ENCODE measurements at regions not wholly inside any gene's neighbourhood (a gene's known extent, or its start where the extent isn't known, plus 50 kb on each side); places are given as distances from the start of the nearest gene placed in this dataset.

DNA sequence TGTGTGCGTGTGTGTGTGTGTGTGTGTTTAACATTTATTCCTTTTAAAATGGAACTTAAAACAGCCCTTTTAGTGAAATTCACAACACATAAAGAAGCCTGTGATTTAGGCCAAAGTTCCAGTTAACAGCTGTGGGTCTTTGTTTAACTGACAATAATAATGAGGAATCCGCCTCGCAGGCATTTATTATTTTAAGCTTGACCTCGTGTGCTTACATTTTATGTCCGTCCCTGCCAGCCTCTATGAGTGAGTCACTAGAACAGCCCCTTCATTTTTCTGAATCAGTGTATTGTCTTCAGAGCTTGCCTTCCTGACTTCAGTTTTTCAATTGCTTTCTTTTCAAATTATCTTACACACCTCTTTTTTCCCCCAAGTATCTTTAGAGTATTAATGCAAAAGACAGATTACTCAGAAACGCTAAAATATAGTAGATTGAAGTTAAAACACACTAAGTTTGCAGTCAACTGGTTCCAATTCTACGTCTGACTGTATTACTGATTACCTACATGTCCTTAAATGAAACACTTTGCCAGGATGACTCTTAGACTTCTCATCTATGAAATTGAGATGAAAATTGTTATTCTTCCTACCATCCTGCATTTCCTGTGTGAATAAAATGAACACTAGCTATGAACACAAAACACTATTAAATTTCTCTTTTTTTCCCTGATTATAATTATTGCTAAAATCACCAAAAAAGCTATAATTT is 319.6 kb upstream of the HS3ST1 start:
- Histone ChIP-seq H3F3A (replicated peaks; ENCODE audit: low read depth) (no peaks in the 10 kb centered on the region), H2AFZ (no peak overlapping the region), H3K36me3 (ENCODE audit: insufficient read depth) (no peaks in the 10 kb centered on the region), H3K4me2 (no peak overlapping the region), H3K79me2 (replicated peaks; ENCODE audit: insufficient read depth) (no peaks in the 10 kb centered on the region), H4K20me1 (replicated peaks; ENCODE audit: insufficient read depth) (no peaks in the 10 kb centered on the region), H3K4me1 (ENCODE audit: insufficient read depth) (no peaks in the 10 kb centered on the region), H3K4me3 (no peak overlapping the region), H3K27me3 (ENCODE audit: insufficient read depth) (no peaks in the 10 kb centered on the region), H3K27ac (ENCODE audit: low read depth) (no peak overlapping the region), H3K9me2 (ENCODE audit: insufficient read depth) (no peaks in the 10 kb centered on the region)
- TF ChIP-seq ZNF114 (CRISPR knock-in tag; IDR thresholded peaks at IDR 0.05) (no peak), ZNF331 (CRISPR knock-in tag; IDR thresholded peaks at IDR 0.05; ENCODE audit: low read depth) (no peak), POLR2AphosphoS5 (IDR thresholded peaks at IDR 0.05; ENCODE audit: low read depth) (no peak)
- no peaks in the 10 kb centered on the region for H3K4me1 Mint-ChIP-seq
- no peaks in the 10 kb centered on the region for H3K27me3 Mint-ChIP-seq (ENCODE audit: insufficient read depth, low read depth, poor library complexity)
- H3K4me3 Mint-ChIP-seq: no peak overlapping the region
- 0 out of 3 replicates have a peak, but pooled peaks cover 2% of the 10 kb centered on the region for H3K36me3 Mint-ChIP-seq (ENCODE audit: low read depth)
- ATAC-seq (no peak), DNase-seq (ENCODE audit: low spot score) (no peak)
- 0 out of 3 replicates have a peak, but pooled peaks cover 2% of the 10 kb centered on the region for H3K9me3 Mint-ChIP-seq
- H3K27ac Mint-ChIP-seq: no peak overlapping the region

DNA sequence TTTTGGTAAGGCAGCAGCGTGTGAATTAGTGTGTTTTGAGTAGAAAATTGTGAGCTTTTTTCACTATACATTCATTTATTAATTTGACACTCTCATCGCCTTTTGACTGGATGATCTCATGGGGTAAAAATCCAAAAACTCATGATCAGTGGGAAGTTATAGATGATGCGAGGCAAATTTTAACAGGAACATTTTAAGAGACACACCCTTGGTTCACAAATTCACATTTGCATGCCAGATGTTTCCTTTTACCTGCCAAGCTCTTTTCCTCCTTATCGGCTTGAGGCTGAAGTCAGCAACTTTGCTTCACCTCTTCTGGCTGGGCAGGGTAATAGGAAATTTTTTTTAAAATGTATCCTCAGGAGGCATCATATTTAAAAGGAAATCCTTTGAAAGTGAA is 318.0 kb upstream of the HS3ST1 start:
- Histone ChIP-seq H3K9me2 (ENCODE audit: insufficient read depth) (no peaks in the 10 kb centered on the region), H3K36me3 (ENCODE audit: insufficient read depth) (no peaks in the 10 kb centered on the region), H3K79me2 (replicated peaks; ENCODE audit: insufficient read depth) (no peaks in the 10 kb centered on the region), H3F3A (replicated peaks; ENCODE audit: low read depth) (no peaks in the 10 kb centered on the region), H4K20me1 (replicated peaks; ENCODE audit: insufficient read depth) (no peaks in the 10 kb centered on the region), H3K27ac (ENCODE audit: low read depth) (no peak overlapping the region), H2AFZ (no peak overlapping the region), H3K27me3 (ENCODE audit: insufficient read depth) (no peaks in the 10 kb centered on the region), H3K4me2 (no peak overlapping the region), H3K4me3 (no peak overlapping the region), H3K4me1 (ENCODE audit: insufficient read depth) (no peaks in the 10 kb centered on the region)
- H3K36me3 Mint-ChIP-seq (ENCODE audit: low read depth): no peaks in the 10 kb centered on the region
- no peaks in the 10 kb centered on the region for H3K4me1 Mint-ChIP-seq
- no peak for DNase-seq (ENCODE audit: low spot score)
- H3K27me3 Mint-ChIP-seq (ENCODE audit: insufficient read depth, low read depth, poor library complexity): no peaks in the 10 kb centered on the region
- H3K27ac Mint-ChIP-seq: no peak overlapping the region
- H3K9me3 Mint-ChIP-seq: no peaks in the 10 kb centered on the region
- H3K4me3 Mint-ChIP-seq: no peak overlapping the region
- no peak for ATAC-seq
- TF ChIP-seq EZH2phosphoT487 (IDR thresholded peaks at IDR 0.05; ENCODE audit: unreplicated experiment) (no peak), ZNF331 (CRISPR knock-in tag; IDR thresholded peaks at IDR 0.05; ENCODE audit: low read depth) (no peak), NANOG (IDR thresholded peaks at IDR 0.05; ENCODE audit: borderline replicate concordance) (no peak), CREB1 (CRISPR knock-in tag; IDR thresholded peaks at IDR 0.05; ENCODE audit: low read depth) (no peak)
- TF ChIP-seq, protein P1, sequence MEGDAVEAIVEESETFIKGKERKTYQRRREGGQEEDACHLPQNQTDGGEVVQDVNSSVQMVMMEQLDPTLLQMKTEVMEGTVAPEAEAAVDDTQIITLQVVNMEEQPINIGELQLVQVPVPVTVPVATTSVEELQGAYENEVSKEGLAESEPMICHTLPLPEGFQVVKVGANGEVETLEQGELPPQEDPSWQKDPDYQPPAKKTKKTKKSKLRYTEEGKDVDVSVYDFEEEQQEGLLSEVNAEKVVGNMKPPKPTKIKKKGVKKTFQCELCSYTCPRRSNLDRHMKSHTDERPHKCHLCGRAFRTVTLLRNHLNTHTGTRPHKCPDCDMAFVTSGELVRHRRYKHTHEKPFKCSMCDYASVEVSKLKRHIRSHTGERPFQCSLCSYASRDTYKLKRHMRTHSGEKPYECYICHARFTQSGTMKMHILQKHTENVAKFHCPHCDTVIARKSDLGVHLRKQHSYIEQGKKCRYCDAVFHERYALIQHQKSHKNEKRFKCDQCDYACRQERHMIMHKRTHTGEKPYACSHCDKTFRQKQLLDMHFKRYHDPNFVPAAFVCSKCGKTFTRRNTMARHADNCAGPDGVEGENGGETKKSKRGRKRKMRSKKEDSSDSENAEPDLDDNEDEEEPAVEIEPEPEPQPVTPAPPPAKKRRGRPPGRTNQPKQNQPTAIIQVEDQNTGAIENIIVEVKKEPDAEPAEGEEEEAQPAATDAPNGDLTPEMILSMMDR (conservative IDR thresholded peaks at IDR 0.05; ENCODE audit: low read depth in 2 of 2): no peak
- TF ChIP-seq, protein P2, sequence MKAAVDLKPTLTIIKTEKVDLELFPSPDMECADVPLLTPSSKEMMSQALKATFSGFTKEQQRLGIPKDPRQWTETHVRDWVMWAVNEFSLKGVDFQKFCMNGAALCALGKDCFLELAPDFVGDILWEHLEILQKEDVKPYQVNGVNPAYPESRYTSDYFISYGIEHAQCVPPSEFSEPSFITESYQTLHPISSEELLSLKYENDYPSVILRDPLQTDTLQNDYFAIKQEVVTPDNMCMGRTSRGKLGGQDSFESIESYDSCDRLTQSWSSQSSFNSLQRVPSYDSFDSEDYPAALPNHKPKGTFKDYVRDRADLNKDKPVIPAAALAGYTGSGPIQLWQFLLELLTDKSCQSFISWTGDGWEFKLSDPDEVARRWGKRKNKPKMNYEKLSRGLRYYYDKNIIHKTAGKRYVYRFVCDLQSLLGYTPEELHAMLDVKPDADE (IDR thresholded peaks at IDR 0.05): no peak
- TF ChIP-seq, protein P3, sequence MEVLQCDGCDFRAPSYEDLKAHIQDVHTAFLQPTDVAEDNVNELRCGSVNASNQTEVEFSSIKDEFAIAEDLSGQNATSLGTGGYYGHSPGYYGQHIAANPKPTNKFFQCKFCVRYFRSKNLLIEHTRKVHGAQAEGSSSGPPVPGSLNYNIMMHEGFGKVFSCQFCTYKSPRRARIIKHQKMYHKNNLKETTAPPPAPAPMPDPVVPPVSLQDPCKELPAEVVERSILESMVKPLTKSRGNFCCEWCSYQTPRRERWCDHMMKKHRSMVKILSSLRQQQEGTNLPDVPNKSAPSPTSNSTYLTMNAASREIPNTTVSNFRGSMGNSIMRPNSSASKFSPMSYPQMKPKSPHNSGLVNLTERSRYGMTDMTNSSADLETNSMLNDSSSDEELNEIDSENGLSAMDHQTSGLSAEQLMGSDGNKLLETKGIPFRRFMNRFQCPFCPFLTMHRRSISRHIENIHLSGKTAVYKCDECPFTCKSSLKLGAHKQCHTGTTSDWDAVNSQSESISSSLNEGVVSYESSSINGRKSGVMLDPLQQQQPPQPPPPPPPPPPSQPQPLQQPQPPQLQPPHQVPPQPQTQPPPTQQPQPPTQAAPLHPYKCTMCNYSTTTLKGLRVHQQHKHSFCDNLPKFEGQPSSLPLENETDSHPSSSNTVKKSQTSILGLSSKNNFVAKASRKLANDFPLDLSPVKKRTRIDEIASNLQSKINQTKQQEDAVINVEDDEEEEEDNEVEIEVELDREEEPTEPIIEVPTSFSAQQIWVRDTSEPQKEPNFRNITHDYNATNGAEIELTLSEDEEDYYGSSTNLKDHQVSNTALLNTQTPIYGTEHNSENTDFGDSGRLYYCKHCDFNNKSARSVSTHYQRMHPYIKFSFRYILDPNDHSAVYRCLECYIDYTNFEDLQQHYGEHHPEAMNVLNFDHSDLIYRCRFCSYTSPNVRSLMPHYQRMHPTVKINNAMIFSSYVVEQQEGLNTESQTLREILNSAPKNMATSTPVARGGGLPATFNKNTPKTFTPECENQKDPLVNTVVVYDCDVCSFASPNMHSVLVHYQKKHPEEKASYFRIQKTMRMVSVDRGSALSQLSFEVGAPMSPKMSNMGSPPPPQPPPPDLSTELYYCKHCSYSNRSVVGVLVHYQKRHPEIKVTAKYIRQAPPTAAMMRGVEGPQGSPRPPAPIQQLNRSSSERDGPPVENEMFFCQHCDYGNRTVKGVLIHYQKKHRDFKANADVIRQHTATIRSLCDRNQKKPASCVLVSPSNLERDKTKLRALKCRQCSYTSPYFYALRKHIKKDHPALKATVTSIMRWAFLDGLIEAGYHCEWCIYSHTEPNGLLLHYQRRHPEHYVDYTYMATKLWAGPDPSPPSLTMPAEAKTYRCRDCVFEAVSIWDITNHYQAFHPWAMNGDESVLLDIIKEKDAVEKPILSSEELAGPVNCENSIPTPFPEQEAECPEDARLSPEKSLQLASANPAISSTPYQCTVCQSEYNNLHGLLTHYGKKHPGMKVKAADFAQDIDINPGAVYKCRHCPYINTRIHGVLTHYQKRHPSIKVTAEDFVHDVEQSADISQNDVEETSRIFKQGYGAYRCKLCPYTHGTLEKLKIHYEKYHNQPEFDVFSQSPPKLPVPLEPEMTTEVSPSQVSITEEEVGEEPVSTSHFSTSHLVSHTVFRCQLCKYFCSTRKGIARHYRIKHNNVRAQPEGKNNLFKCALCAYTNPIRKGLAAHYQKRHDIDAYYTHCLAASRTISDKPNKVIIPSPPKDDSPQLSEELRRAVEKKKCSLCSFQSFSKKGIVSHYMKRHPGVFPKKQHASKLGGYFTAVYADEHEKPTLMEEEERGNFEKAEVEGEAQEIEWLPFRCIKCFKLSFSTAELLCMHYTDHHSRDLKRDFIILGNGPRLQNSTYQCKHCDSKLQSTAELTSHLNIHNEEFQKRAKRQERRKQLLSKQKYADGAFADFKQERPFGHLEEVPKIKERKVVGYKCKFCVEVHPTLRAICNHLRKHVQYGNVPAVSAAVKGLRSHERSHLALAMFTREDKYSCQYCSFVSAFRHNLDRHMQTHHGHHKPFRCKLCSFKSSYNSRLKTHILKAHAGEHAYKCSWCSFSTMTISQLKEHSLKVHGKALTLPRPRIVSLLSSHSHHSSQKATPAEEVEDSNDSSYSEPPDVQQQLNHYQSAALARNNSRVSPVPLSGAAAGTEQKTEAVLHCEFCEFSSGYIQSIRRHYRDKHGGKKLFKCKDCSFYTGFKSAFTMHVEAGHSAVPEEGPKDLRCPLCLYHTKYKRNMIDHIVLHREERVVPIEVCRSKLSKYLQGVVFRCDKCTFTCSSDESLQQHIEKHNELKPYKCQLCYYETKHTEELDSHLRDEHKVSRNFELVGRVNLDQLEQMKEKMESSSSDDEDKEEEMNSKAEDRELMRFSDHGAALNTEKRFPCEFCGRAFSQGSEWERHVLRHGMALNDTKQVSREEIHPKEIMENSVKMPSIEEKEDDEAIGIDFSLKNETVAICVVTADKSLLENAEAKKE (CRISPR knock-in tag; IDR thresholded peaks at IDR 0.05): no peak
